ENCODE measurements at regions not wholly inside any gene's neighbourhood (a gene's known extent, or its start where the extent isn't known, plus 50 kb on each side); places are given as distances from the start of the nearest gene placed in this dataset.

GRCh38 chr2:9793156-9793917 is 49.9 kb upstream of the TAF1B start:
- ATAC-seq (replicated peaks): peak; percentile 56
- H3K36me3 Mint-ChIP-seq (ENCODE audit: low read depth): no peaks in the 10 kb centered on the region
- peak overlapping the region; percentile 12 for H3K4me3 Mint-ChIP-seq
- no peaks in the 10 kb centered on the region for H3K9me3 Mint-ChIP-seq
- peak overlapping the region; percentile 67 for H3K27ac Mint-ChIP-seq
- H3K4me1 Mint-ChIP-seq: peaks cover 8% of the 10 kb centered on the region
- no peaks in the 10 kb centered on the region for H3K27me3 Mint-ChIP-seq
